NCI-H1417 treated with DMSO at 0.1 percent for 48 hours (cell line): ENCODE measurements at regions not wholly inside any gene's neighbourhood (a gene's known extent, or its start where the extent isn't known, plus 50 kb on each side); places are given as distances from the start of the nearest gene placed in this dataset.
"Not testable (repeated sequence)": the region's sequence is repeated elsewhere in the genome, so short reads cannot be mapped to it uniquely, and the experiment has no call there.

Source experiments
- DNase-seq: peaks from one replicate; lab custom pipeline; 2025; lab: John Stamatoyannopoulos, UW

DNA sequence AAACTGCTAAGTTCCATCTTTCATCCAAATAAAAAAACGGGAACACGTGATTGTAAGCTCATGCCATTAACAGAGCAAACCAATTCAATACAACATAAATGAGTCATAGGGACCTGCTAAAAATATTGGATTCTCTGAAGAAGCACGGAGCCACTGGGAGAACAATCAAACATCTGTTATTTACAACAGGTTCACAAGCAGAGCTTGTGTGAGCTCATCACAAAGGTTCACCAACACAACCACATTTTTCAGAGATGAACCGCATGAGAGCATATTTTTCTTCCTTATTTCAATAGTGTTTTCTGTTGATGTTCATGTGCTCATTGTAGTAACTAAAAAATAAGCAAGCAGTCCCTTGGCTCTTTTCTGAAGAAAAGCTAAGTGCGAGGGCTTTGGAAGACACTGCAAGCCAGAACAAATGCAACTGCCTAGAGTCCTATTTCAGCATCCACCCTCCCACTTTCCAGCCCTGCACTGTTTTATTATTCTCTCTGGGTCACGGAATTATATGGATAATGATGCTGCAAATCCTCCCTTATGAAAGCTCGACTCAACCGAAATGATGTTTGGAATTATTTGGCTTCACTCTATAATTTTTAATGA is 545.8 kb downstream of the LIG4 start:
- DNase-seq = peak; percentile 33

DNA sequence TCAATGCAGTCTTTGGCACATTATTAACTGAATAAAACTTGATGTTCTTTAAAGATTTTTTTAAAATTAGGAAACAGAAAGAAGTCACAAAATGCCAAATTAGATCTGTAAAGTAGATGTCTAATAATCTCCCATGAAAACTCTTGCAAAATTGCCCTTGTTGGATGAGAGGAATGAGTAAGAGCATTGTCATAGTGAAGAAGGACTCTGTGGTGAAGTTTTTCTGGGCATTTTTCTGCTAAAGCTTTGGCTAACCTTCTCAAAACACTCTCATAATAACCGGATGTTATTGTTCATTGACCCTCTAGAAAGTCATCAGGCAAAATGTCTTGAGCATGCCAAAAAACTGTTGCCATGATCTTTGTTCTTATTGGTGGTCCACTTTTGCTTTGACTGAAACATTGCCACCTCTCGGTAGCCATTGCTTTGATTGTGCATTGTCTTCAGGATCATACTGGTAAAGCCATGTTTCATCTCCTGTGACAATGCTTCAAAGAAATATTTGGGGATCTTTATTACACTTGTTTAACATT is 549.3 kb downstream of the LIG4 start:
- no peak for DNase-seq

DNA sequence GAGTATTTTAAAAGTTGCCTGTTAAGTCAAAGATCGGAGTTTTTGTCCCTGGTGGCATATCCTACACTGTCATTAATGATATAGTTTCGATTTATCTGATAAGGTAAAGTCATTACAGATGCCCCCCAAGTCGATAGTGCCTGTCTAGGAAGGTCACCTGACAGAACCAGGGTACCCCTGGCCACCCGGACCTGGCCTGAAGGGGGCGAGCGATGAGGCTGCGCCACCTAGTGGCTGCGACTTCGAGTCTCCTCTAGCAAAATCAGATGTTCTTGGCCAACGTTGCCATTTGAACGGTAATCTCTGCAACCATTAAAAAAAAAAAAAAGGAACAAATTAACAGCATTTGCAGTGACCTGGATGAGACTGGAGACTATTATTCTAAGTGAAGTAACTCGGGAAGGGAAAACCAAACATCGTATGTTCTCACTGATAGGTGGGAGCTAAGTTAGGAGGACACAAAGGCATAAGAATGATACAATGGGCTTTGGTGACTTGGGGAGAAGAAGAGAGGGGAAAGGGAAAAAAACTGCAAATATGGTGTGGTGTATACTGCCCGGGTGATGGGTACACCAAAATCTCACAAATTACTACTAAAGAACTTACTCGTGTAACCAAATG is 565.1 kb downstream of the LIG4 start:
- DNase-seq = no peak

DNA sequence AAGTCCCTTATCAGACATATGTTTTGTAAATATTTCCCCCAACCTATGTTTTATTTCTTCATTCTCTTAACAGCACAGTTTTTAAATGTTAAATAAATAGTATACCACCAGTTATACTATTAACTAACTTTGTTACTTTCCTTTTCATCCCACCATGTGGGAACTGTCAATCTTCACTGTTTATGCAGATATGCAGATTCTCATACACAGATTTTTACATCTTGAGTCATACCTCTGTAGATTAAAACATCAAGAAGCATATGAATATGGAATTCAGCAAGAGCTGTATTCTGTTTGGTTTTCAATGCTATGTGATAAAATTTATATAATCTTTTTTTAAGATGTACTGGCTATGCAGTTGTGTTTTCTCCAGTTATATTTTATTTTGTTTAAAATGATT is 566.3 kb downstream of the LIG4 start:
- DNase-seq = no peak

DNA sequence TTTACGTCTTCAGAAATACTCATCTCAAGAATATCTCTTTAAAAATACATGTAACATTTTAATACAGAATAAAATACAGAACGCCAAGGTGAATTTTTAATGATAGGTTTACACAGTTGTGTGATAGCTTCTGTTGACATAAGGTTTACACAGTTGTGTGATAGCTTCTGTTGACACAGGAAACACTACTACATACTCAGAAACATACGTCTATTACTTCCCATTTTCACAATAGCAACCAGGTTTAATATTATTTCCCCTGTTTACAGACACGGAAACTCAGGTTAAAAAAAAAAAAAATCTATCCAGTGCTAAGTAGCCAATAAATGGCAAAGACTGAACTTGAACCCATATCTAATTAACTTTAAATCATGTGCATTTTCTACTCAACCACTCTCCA is 571.2 kb downstream of the LIG4 start:
- DNase-seq = no peak

DNA sequence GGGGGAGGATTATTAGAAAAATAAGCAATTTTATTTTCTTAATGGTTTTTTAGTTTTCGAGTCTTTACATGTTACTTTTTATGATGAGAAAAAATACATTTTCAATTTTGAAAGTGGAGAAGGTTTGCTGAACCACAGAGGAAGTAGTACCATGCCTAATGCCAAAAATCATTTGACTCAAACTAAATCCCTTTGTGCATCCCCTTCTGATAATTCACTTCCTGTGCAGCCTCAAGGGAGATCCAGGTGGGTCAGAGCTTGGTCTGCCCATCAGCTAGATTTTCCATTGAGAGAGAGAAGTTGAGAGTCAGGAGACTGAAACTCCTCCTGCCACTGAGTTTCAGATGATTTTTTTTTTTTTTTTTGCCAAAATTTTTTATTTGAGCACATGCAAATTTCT is 571.7 kb downstream of the LIG4 start:
- no peak for DNase-seq

DNA sequence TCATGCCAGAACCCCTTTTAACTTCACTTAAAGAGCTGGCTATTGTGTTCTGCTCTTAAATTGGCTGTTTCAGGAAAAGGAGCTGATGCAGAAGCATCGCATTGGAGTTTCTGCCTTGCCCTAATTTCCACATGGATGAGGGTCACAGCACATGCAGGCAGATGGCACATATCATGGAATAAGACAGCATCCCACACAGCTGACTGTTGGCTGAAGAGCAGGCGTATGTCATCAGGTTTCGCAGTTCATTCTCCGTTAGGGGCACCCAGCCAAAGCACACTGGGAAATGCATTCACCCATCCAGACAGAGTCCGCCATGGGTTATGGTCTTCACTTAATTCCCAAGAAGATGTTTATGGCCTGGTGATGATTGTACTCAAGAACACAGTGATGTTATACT is 572.5 kb downstream of the LIG4 start:
- DNase-seq = no peak

DNA sequence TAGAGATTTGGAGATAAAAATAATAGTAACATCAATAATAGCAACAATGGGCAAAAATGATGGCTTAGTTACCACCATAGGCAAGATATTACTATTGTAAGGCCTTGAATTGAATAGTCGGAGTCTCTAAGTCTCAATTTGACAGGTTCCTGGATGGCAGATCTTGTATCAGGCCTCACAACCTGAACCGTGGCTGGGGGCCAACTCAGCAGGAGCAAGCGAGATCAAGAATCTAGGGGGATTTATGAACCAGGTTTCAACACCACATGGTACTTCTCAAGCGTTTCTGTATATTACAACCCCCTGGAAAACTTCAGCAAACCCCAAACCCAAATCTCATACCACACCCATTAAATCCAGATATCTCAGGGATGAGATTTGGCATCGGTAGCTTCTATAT is 573.8 kb downstream of the LIG4 start:
- no peak for DNase-seq

DNA sequence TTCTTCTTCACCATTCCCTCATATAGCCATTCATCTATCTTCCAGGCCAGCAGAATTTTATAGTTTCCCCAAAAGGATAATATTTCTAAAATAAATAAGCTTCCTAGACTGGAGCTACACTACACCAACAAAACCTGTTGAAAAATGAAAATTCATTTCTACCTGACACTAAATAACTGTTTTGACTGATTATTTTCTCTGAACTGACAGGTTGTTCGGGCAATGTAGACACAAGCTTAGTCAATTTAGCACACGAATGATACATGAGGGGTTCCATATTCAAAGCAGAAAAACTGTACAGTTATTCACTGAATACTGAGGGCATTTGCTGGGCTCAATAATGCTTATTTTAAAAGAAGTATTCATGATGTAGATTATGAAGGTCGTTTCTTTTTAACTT is 589.7 kb downstream of the LIG4 start:
- no peak for DNase-seq

DNA sequence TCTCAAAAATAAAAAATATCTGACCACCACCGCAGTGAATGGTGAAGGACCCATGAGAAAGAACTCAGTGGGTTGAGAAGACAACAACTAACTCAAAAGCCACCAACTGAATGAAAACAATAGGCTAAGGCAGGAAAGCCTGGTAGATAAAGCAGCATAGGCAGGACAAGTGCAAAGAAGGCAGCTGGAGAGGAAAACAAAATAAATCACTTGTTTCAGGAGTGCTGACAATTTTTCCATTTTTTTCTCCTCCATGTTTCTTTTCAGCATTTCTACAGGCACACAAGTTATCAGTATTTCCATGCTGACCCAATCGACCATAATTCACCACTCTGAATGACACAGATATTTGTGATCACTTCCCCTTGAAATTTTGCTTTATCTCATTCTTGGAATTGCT is 597.8 kb downstream of the LIG4 start:
- DNase-seq = no peak

DNA sequence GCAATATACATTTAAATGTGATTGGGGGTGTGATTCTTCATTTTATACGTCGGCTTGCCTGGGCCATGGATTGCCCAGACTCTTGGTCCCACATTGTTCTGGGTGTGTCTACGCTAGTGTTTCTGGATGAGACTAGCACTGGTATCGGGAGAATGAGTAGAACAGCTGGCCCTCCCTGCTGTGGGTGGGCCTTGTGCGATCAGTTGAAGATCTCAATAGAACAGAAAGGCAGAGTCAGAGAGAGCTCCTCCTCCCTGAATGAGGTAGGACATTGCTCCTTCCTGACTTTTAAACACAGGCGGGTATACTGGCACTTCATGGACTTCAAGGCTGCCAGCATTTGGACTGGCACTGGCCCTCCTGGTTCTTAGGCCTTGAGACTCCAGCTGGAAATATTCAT is 603.0 kb downstream of the LIG4 start:
- no peak for DNase-seq

DNA sequence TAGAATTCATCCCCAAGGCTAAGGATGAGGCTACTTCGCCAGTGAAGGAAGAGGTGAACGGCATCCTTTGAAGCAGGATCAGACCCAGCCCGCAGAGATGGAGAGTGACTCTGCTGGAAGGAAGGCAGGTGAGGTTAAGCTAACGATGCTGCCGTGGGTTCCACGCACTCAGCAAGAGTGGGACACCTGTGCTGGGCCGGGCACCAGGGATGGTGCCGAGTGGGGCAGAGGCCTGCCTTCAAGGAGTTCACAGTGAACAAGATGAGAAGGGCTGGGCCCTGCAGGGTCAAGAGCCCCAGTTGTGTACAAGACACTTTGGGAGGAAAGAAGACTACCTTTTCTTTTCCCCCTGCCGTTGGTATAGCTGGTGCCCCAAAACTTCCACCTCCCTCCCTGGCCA is 606.6 kb downstream of the LIG4 start:
- no peak for DNase-seq

DNA sequence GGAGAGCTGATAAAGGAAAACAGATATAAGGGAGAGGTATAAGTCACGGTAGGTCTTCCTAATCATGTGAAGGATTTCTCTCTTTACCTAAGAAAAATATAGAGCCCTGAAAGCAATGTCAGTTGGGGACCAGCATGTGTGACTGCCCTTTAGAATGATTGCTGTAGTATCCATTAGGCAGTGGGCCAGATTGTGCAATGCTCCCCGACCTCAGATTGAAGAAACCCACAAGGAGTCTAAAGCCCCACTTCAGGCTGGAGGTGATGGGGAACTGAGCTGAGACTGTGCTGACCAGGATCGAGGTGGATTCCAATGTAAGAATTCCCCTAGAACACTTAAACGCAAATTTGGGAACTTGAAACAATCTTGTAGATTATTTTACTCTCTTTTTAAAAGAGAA is 614.4 kb downstream of the LIG4 start:
- no peak for DNase-seq

DNA sequence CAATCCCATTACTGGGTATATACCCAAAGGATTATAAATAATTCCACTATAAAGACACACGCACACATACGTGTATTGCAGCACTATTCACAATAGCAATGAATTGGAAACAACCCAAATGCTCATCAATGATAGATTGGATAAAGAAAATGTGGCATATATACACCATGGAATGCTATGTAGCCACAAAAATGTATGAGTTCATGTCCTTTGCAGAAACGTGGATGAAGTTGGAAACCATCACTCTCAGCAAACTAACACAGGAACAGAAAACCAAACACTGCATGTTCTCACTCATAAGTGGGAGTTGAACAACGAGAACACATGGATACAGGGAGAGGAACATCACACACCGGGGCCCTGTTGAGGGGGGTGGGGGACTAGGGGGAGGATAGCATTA is 619.0 kb downstream of the LIG4 start:
- DNase-seq = not testable (repeated sequence)

DNA sequence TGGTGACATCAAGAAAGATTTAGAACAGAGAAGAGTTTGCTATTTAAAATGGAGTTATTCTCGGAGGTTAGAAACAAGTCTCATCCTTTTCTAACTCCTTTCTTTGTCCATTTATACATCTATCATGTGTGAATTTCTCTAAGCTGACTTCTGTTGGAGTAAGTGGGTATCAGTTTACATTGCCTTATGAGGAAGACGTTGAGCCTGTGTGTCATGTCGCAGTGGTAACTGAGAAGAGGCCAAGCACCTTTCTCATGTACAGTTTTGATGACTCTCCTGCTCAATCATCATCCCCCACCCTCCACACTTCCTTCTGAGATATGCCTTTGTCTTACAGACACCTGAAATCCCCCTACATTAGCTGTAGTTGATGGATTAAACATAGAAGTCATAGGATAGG is 624.8 kb downstream of the LIG4 start:
- DNase-seq = no peak

DNA sequence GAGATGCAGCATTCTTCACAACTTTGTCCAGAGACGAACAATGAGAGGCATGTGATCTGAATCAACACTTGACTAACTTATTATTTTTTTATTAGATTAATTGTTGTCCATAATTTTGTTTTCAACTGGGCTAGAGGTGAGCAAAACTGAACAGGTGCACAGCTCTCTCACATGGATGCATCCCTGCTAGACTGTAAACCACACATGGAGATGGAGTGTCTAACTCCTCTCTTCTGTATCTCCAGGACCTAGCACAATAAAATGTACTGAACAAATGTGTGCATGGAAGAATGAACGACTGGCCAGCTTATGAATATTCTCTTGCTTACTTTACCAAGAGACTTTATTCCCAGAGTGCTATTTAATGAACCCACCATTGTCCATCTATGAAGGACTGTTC is 627.7 kb downstream of the LIG4 start:
- DNase-seq = no peak

DNA sequence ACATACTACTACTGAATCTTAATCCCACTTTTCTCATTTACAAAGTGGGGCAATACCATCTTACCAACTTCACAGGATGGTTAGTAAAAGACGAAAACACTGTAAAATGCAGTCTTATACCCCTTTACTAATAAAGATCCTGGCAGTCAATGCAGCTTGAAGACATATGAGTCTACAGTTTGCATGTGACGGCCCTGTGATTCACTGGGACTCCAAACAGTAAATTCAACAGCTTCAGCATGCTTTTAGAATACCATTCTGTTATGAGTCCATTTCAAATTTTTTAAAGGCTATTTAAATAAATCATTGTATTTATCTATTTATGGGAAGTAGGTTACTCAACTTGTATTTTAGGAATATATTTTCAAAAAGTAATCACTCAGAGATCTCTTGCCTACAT is 629.1 kb downstream of the LIG4 start:
- DNase-seq = no peak

DNA sequence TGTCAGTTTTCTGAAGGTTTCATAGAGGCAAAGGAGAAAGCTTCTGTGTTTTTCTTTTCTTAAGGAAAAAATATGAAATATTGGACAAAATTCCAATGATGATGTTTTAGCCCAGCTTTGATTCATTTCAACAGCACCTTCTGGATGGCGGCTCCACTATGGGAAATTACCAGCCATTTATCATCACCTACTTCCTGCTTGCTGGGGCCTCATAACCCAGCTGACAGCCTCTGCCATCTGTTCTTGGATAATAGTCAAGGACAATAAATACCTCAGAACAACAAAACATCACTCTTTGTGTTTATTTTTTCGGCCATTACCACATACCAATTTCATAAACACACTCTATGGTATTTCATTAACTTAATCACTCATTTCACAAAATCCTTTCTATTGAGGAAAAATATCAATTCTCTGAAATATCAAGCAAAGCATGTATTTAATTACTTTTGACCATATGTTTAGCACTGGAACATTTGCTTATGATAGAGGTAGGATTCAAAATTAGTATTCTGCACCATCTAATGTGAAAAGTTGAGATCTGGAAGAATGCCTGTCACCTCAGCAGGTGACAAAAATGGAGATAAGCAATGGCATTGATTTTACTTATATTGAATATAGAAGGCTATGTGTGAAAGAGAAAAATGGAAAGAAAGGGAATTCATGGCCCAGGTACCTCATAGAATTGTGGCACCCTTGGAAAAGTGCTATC is 629.7 kb downstream of the LIG4 start:
- DNase-seq = peak; percentile 70

DNA sequence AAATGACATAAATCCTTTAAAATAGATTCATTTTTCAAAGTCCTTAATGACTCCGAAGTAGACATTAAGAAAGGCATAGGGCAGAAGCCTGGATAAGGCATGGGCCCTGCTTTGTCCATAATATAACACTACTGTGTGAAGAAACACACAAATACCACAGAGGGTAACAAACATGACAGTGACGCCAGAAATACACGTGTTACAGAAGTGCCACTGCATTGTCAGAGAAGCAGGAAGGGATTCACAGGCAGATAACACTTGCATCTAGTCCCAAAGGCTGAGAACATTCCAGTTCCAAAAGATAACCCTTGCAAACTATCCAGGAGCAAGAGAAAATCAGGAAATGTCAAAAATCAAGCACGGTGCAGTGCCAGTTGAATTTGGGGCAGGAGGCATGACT is 633.2 kb downstream of the LIG4 start:
- no peak for DNase-seq

DNA sequence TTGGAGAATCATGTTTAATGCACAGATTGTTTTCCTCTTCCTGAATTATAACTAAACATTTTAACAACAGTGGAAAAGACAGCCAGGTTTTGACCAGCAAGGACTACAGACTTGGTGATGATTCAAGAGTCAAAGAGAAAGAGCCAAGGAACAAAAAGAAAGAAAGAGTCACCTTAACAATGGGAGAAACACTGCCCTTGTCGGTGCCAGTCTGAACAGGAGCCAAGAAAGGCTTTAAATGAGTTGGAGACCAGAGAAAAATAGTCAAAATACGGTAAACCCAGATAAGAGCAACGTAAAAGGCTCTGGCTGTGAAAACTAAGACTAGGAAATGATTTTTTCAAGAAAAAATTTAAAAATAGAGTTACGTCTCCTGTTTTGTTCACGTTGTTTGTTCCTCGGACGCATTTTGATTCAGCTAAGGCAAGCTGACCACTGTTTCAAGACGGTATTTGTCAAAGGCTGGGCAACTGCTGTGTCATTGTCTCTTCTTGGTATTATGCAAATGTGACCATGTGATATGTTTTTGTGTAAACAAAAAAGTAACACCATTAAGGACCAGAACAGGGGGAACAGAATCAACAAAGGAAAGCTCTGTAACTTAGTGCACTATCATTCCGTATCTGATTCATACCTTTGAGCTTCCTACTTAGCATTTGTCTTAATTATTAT is 634.5 kb downstream of the LIG4 start:
- DNase-seq = no peak

DNA sequence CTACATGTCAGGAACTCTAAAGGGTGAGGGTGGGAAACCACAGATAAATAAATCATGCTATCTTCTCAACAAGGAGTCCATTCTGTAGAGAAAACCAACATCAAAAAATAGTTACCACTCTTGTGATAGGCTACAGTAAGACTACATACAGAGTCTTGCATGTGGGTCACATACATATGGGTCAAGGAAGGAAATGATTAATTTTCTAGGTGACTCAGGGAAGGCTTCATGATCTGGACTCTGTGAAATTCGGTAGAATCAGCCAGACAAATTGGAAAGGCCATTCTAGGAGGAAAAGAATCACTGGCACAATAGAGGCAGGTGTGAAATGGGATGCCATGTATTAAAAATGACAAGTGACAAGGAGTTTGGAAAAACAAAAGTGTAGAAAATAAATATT is 638.9 kb downstream of the LIG4 start:
- no peak for DNase-seq

DNA sequence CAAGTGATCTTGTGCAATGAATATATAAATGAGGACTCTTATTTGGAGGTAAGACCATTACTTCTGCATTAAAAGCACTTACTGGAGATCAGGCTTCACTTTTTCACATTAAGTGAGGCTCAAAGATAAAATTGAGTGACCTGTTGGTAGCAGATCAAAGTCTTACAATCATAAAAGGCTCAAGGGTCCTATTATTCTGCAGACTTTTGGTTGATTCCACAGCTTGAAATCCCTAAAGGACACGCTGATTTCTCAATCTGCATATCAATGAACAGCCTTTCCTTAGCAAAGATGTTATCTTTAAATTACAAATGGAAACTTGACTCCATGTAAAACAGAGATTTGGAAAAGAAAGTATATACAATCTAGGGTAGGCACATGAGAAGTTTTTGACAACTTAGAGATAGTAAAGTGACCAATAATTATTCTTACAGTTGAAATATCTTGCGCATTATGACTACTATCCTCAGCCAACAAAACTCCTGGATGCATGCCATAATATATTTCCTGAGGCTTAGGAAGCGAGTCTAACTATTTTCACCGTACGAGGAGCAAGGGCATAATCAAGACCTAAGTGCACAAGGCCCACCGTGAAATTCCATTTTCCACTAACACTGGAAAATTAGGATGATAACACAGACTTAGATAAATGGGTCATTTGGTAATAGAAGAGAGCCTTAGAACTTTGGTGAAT is 640.7 kb downstream of the LIG4 start:
- no peak for DNase-seq
